ENCODE measurements at regions not wholly inside any gene's neighbourhood (a gene's known extent, or its start where the extent isn't known, plus 50 kb on each side); places are given as distances from the start of the nearest gene placed in this dataset.

- Histone ChIP-seq H3K79me2 (ENCODE audit: insufficient read depth, low read length) (no peaks in the 10 kb centered on the region), H4K20me1 (ENCODE audit: insufficient read depth, low read length) (no peaks in the 10 kb centered on the region), H3K4me1 (ENCODE audit: insufficient read depth, low read length, severe bottlenecking) (no peaks in the 10 kb centered on the region), H3K4me2 (ENCODE audit: low read length) (no peak overlapping the region), H3K36me3 (ENCODE audit: insufficient read depth, low read length) (no peaks in the 10 kb centered on the region), H3K27me3 (ENCODE audit: insufficient read depth, low read length) (no peaks in the 10 kb centered on the region), H3F3A (ENCODE audit: insufficient read depth, low read length) (no peaks in the 10 kb centered on the region), H3K4me3 (ENCODE audit: low read depth, low read length, poor library complexity, severe bottlenecking) (no peak overlapping the region), H3K9me2 (ENCODE audit: low read depth, low read length) (no peaks in the 10 kb centered on the region), H3K27ac (ENCODE audit: low read depth, low read length, poor library complexity, severe bottlenecking) (no peak overlapping the region), H3K9ac (ENCODE audit: low read length) (no peak overlapping the region), H2AFZ (ENCODE audit: low read length) (no peak overlapping the region), H3K9me3 (ENCODE audit: low read length) (no peaks in the 10 kb centered on the region)
- TF ChIP-seq EZH2 (IDR thresholded peaks at IDR 0.05; ENCODE audit: borderline replicate concordance, low read length) (no peak), CTCF (IDR thresholded peaks at IDR 0.05; ENCODE audit: low read length) (no peak)
Observed at GRCh38 chr3:43905157-43905556, 214.4 kb downstream of the ABHD5 start.

- no peak overlapping the region for H3K4me2 ChIP-seq (ENCODE audit: low read length)
- no peak overlapping the region for H2AFZ ChIP-seq (ENCODE audit: low read length)
- H3K36me3 ChIP-seq (ENCODE audit: insufficient read depth, low read length) = no peaks in the 10 kb centered on the region
- TF ChIP-seq CTCF (IDR thresholded peaks at IDR 0.05; ENCODE audit: low read length) = no peak
- no peaks in the 10 kb centered on the region for H3K27me3 ChIP-seq (ENCODE audit: insufficient read depth, low read length)
- no peak overlapping the region for H3K27ac ChIP-seq (ENCODE audit: low read depth, low read length, poor library complexity, severe bottlenecking)
- no peaks in the 10 kb centered on the region for H3K9me2 ChIP-seq (ENCODE audit: low read depth, low read length)
- H3K79me2 ChIP-seq (ENCODE audit: insufficient read depth, low read length) = no peaks in the 10 kb centered on the region
- H3K9me3 ChIP-seq (ENCODE audit: low read length) = no peaks in the 10 kb centered on the region
- H3K4me1 ChIP-seq (ENCODE audit: insufficient read depth, low read length, severe bottlenecking) = no peaks in the 10 kb centered on the region
- H4K20me1 ChIP-seq (ENCODE audit: insufficient read depth, low read length) = no peaks in the 10 kb centered on the region
- no peak overlapping the region for H3K4me3 ChIP-seq (ENCODE audit: low read depth, low read length, poor library complexity, severe bottlenecking)
- no peak overlapping the region for H3K9ac ChIP-seq (ENCODE audit: low read length)
- no peaks in the 10 kb centered on the region for H3F3A ChIP-seq (ENCODE audit: insufficient read depth, low read length)
Observed at GRCh38 chr3:43906849-43907507, 216.2 kb downstream of the ABHD5 start.

- Histone ChIP-seq H3F3A (ENCODE audit: insufficient read depth, low read length) (no peaks in the 10 kb centered on the region), H3K9ac (ENCODE audit: low read length) (no peak overlapping the region), H2AFZ (ENCODE audit: low read length) (no peak overlapping the region), H3K36me3 (ENCODE audit: insufficient read depth, low read length) (no peaks in the 10 kb centered on the region), H3K4me1 (ENCODE audit: insufficient read depth, low read length, severe bottlenecking) (no peaks in the 10 kb centered on the region), H3K27me3 (ENCODE audit: insufficient read depth, low read length) (no peaks in the 10 kb centered on the region), H3K4me2 (ENCODE audit: low read length) (no peak overlapping the region), H3K79me2 (ENCODE audit: insufficient read depth, low read length) (no peaks in the 10 kb centered on the region), H4K20me1 (ENCODE audit: insufficient read depth, low read length) (no peaks in the 10 kb centered on the region), H3K9me2 (ENCODE audit: low read depth, low read length) (no peaks in the 10 kb centered on the region), H3K27ac (ENCODE audit: low read depth, low read length, poor library complexity, severe bottlenecking) (no peak overlapping the region), H3K9me3 (ENCODE audit: low read length) (no peaks in the 10 kb centered on the region), H3K4me3 (ENCODE audit: low read depth, low read length, poor library complexity, severe bottlenecking) (no peak overlapping the region)
- no peak for TF ChIP-seq EZH2 (IDR thresholded peaks at IDR 0.05; ENCODE audit: borderline replicate concordance, low read length)
- TF ChIP-seq CTCF (IDR thresholded peaks at IDR 0.05; ENCODE audit: low read length) = no peak
Observed at GRCh38 chr3:43907508-43907858, 216.7 kb downstream of the ABHD5 start.
